CD4-positive, alpha-beta T cell (primary cell): ENCODE measurements at regions not wholly inside any gene's neighbourhood (a gene's known extent, or its start where the extent isn't known, plus 50 kb on each side); places are given as distances from the start of the nearest gene placed in this dataset.

Experiments used
- ATAC-seq: fragments of 200-7000 bp; cut with Tn5 transposase; one replicate; pipeline ENCODE4 v1.10.0; 2022; ENCODE audit warnings: mild to moderate bottlenecking; ENCODE audit not compliant: poor library complexity
- CTCF ChIA-PET: fragments of 350-600 bp; sonication (Branson Sonifier 250); formaldehyde crosslinking; loops from one replicate; lab custom pipeline; 2021; ENCODE audit warnings: antibody characterized with exemption, inconsistent platforms; lab: Charles Lee
- POLR2A ChIA-PET: fragments of 350-600 bp; sonication (Branson Sonifier 250); formaldehyde crosslinking; loops from one replicate; lab custom pipeline; 2021; ENCODE audit warnings: antibody characterized with exemption, inconsistent platforms; lab: Charles Lee
- DNase-seq, 14 experiments: peaks; one replicate each; pipeline ENCODE4 v3.0.0-alpha.2; 2013 to 2020; ENCODE audit warnings: mixed read lengths in 2 of 14
- H3K27ac ChIP-seq, 2 donors: one replicate each; pipeline versions ENCODE4 v1.5.1 to v1.7.0; 2013; ENCODE audit warnings: low read length in 2 of 2, low read depth in 1 of 2, mild to moderate bottlenecking in 1 of 2
- H3K27me3 ChIP-seq, 2 experiments: 1 replicate in 1 of 2; 2 replicates in 1 of 2; pipeline versions ENCODE4 v1.6.1 to v1.7.0; 2013; ENCODE audit warnings: low read length in 2 of 2, control low read depth in 1 of 2, mild to moderate bottlenecking in 1 of 2, moderate library complexity in 1 of 2; ENCODE audit not compliant: insufficient read depth in 2 of 2, control insufficient read depth in 1 of 2
- H3K36me3 ChIP-seq: one replicate; pipeline ENCODE4 v1.6.1; 2013; ENCODE audit warnings: low read length, control low read depth; ENCODE audit not compliant: insufficient read depth
- H3K4me1 ChIP-seq: one replicate; pipeline ENCODE4 v1.6.1; 2013; ENCODE audit warnings: low read length, control low read depth; ENCODE audit not compliant: insufficient read depth
- H3K4me3 ChIP-seq: one replicate; pipeline ENCODE4 v1.5.1; 2013; ENCODE audit warnings: mild to moderate bottlenecking, low read length, moderate library complexity
- H3K9me3 ChIP-seq, 2 experiments: 1 replicate in 1 of 2; 2 replicates in 1 of 2; pipeline versions ENCODE4 v1.6.1 to v1.7.0; 2013; ENCODE audit warnings: low read length in 2 of 2, mild to moderate bottlenecking in 2 of 2, control low read depth in 1 of 2, moderate library complexity in 1 of 2; ENCODE audit not compliant: control insufficient read depth in 1 of 2, insufficient read depth in 1 of 2
- H3K27ac Mint-ChIP-seq: one replicate; pipeline ENCODE4 v1.8.0; 2020; ENCODE audit warnings: mixed read lengths
- H3K27me3 Mint-ChIP-seq: one replicate; pipeline ENCODE4 v1.8.0; 2021; ENCODE audit warnings: mixed read lengths
- H3K36me3 Mint-ChIP-seq: one replicate; pipeline ENCODE4 v1.8.0; 2021; ENCODE audit warnings: low read depth, mixed read lengths
- H3K4me1 Mint-ChIP-seq: one replicate; pipeline ENCODE4 v1.8.0; 2021; ENCODE audit warnings: low read depth, mixed read lengths
- H3K4me3 Mint-ChIP-seq: one replicate; pipeline ENCODE4 v1.8.0; 2020; ENCODE audit warnings: mild to moderate bottlenecking, mixed read lengths
- H3K9me3 Mint-ChIP-seq: one replicate; pipeline ENCODE4 v1.8.0; 2020; ENCODE audit warnings: mixed read lengths
- CTCF ChIP-seq: fragments of 200-600 bp; IDR thresholded peaks from one replicate; pipeline ENCODE4 v1.8.0; 2022; ENCODE audit warnings: antibody characterized with exemption, mild to moderate bottlenecking
- intact Hi-C, 2 experiments: fragments of 100-400 bp; cut with DNase I in 1 of 2; cut with micrococcal nuclease in 1 of 2; formaldehyde crosslinking; loops; one replicate each; pipeline versions ENCODE4 v1.15.1 to v1.9.0; 2023 to 2025; cut with DNase I, micrococcal nuclease

- Mint-ChIP-seq H3K36me3 (no peaks in the 10 kb centered on the region), H3K27me3 (no peaks in the 10 kb centered on the region), H3K4me1 (no peaks in the 10 kb centered on the region), H3K9me3 (peaks cover 2% of the 10 kb centered on the region), H3K4me3 (no peak overlapping the region), H3K27ac (no peak overlapping the region)
- Histone ChIP-seq H3K36me3 (no peaks in the 10 kb centered on the region), H3K4me1 (no peaks in the 10 kb centered on the region), H3K9me3 (no peaks in the 10 kb centered on the region), H3K4me3 (no peak overlapping the region), H3K27ac (no peak overlapping the region), H3K27me3 (no peaks in the 10 kb centered on the region)
- TF ChIP-seq CTCF: no peak
- POLR2A ChIA-PET: no interaction called here
- CTCF ChIA-PET: no interaction called here
- no peak for ATAC-seq
- DNase-seq: no peak
- intact Hi-C loops: no loop called here
Measured at GRCh38 chr2:166591226-166591625, 97.2 kb upstream of the SCN7A start.

GRCh38 chr2:166573391-166573790, 79.3 kb upstream of the SCN7A start:
- POLR2A ChIA-PET: no interaction called here
- ATAC-seq: no peak
- Mint-ChIP-seq H3K36me3 (no peaks in the 10 kb centered on the region), H3K27me3 (no peaks in the 10 kb centered on the region), H3K4me1 (no peaks in the 10 kb centered on the region), H3K4me3 (no peak overlapping the region), H3K9me3 (no peaks in the 10 kb centered on the region), H3K27ac (no peak overlapping the region)
- no peaks in the 10 kb centered on the region for H3K36me3 ChIP-seq
- intact Hi-C loops: no loop called here
- H3K4me3 ChIP-seq: no peak overlapping the region
- no peak for TF ChIP-seq CTCF
- H3K27ac ChIP-seq: no peak overlapping the region
- DNase-seq: no peak
- CTCF ChIA-PET: no interaction called here
- H3K9me3 ChIP-seq: peaks cover 0 to 4% of the 10 kb centered on the region in 2 experiments
- H3K27me3 ChIP-seq: no peaks in the 10 kb centered on the region
- no peaks in the 10 kb centered on the region for H3K4me1 ChIP-seq

DNA sequence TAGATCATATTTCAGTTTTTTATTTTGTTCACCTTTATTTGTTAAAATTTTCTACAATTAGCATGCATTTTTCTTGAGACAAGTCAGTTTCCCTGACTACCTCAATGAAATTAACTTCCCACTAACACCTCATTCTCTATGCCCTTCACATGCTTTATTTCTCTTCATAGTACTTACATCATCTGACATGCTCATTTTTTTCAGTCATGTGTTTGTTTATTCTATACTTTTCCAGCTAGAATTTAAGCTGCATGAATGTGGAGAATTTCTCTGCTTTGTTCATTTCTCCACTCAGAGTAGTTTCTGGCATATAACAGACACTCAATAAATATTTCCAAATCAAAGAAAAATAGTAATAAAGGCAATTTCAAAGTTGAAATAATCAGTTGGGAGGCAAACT, 78.9 kb upstream of the SCN7A start:
- Histone ChIP-seq H3K4me1 (no peaks in the 10 kb centered on the region), H3K27me3 (no peaks in the 10 kb centered on the region), H3K4me3 (no peak overlapping the region), H3K36me3 (no peaks in the 10 kb centered on the region), H3K27ac (no peak overlapping the region), H3K9me3 (peaks cover 0 to 4% of the 10 kb centered on the region in 2 experiments)
- no peak overlapping the region for H3K27ac Mint-ChIP-seq
- ATAC-seq: no peak
- H3K4me1 Mint-ChIP-seq: no peaks in the 10 kb centered on the region
- DNase-seq: no peak
- no peaks in the 10 kb centered on the region for H3K27me3 Mint-ChIP-seq
- ChIA-PET CTCF (no interaction called here), POLR2A (no interaction called here)
- H3K4me3 Mint-ChIP-seq: no peak overlapping the region
- intact Hi-C loops: no loop called here
- TF ChIP-seq CTCF: no peak
- H3K9me3 Mint-ChIP-seq: no peaks in the 10 kb centered on the region
- H3K36me3 Mint-ChIP-seq: no peaks in the 10 kb centered on the region
